ENCODE measurements at regions not wholly inside any gene's neighbourhood (a gene's known extent, or its start where the extent isn't known, plus 50 kb on each side); places are given as distances from the start of the nearest gene placed in this dataset.

GRCh38 chr12:113758165-113758924 lies 207.8 kb downstream of the RBM19 start:
- H4K5ac ChIP-seq (ENCODE audit: insufficient read length, low read depth, low read length), result no peak overlapping the region
- no peak overlapping the region for H2BK5ac ChIP-seq (ENCODE audit: insufficient read length, low read length)
- no peak overlapping the region for H3K14ac ChIP-seq (ENCODE audit: insufficient read depth, low read length)
- no peak overlapping the region for H2AK5ac ChIP-seq (ENCODE audit: insufficient read length, low read length)
- no peak overlapping the region for H3T11ph ChIP-seq (ENCODE audit: low read length)
- Mint-ChIP-seq H3K4me3 (no peak overlapping the region), H3K27ac (peak overlapping the region in 1 of 3 experiments; percentile 4; a peak in 1 of 7 replicates), H3K27me3 (ENCODE audit: low read depth) (peaks cover 36% of the 10 kb centered on the region), H3K9me3 (no peaks in the 10 kb centered on the region), H3K36me3 (ENCODE audit: insufficient read depth in 1 of 3, low read depth in 3 of 3) (no peaks in the 10 kb centered on the region; a peak in 1 of 7 replicates), H3K4me1 (peaks cover 13 to 21% of the 10 kb centered on the region in 2 experiments)
- no peak for DNase-seq
- no peaks in the 10 kb centered on the region for H4K20me1 ChIP-seq (ENCODE audit: control insufficient read depth, insufficient read depth, insufficient read length)
- no peak for TF ChIP-seq CTCF (conservative IDR thresholded peaks at IDR 0.05)
- no peaks in the 10 kb centered on the region for H3K23me2 ChIP-seq (ENCODE audit: insufficient read length, low read depth, low read length, poor library complexity, severe bottlenecking)
- no peaks in the 10 kb centered on the region for H3K9me3 ChIP-seq (ENCODE audit: control insufficient read depth, low read depth, low read length)
- H3K9ac ChIP-seq (ENCODE audit: extremely low read depth, insufficient read length, low read length), result no peak overlapping the region
- H3K4ac ChIP-seq (ENCODE audit: low read depth, low read length), result no peak overlapping the region
- H4K91ac ChIP-seq (ENCODE audit: insufficient read length, low read depth, low read length), result no peak overlapping the region
- H3K56ac ChIP-seq (ENCODE audit: insufficient read length, low read depth, low read length), result no peak overlapping the region
- H3K79me2 ChIP-seq (ENCODE audit: insufficient read depth, low read length), result no peaks in the 10 kb centered on the region
- H3K27me3 ChIP-seq (ENCODE audit: insufficient read depth, low read length), result no peaks in the 10 kb centered on the region
- no peak overlapping the region for H3K4me2 ChIP-seq (ENCODE audit: insufficient read depth, insufficient read length, low read length)
- H3K23ac ChIP-seq (ENCODE audit: insufficient read length, low read depth, low read length), result no peak overlapping the region
- H3K4me1 ChIP-seq (ENCODE audit: insufficient read depth, low read length), result no peaks in the 10 kb centered on the region
- H2AFZ ChIP-seq (ENCODE audit: low read length), result no peak overlapping the region
- no peak overlapping the region for H4K8ac ChIP-seq (replicated peaks; ENCODE audit: insufficient read length, low read depth, low read length)
- no peak overlapping the region for H2BK12ac ChIP-seq (ENCODE audit: insufficient read length, low read depth, low read length)
- no peak overlapping the region for H3K18ac ChIP-seq (ENCODE audit: insufficient read length, low read depth, low read length)
- no CpG with 5 or more reads among the region's 6 CpGs for WGBS (ENCODE audit: extremely low coverage, insufficient read length, low lambda C conversion rate)
- H2BK120ac ChIP-seq (ENCODE audit: low read depth, low read length, poor library complexity, severe bottlenecking), result no peak overlapping the region
- no peak overlapping the region for H2BK15ac ChIP-seq (ENCODE audit: low read depth, low read length)
- H2BK20ac ChIP-seq (ENCODE audit: low read depth, low read length, poor library complexity, severe bottlenecking), result no peak overlapping the region
- no peaks in the 10 kb centered on the region for H3K79me1 ChIP-seq (ENCODE audit: insufficient read depth, low read depth, low read length, poor library complexity, severe bottlenecking)
- H3K27ac ChIP-seq (ENCODE audit: insufficient read length, low read depth, low read length), result no peak overlapping the region

All from H9 (cell line).